GM12873 (cell line): ENCODE measurements at regions not wholly inside any gene's neighbourhood (a gene's known extent, or its start where the extent isn't known, plus 50 kb on each side); places are given as distances from the start of the nearest gene placed in this dataset.

ENCODE experiments used
- CTCF ChIP-seq: IDR thresholded peaks from 2 replicates; pipeline ENCODE4 v1.5.1; 2012; ENCODE audit warnings: low read depth, mild to moderate bottlenecking, moderate library complexity, low read length, control low read depth; ENCODE audit not compliant: insufficient read depth; ENCODE audit errors: missing control alignments

DNA sequence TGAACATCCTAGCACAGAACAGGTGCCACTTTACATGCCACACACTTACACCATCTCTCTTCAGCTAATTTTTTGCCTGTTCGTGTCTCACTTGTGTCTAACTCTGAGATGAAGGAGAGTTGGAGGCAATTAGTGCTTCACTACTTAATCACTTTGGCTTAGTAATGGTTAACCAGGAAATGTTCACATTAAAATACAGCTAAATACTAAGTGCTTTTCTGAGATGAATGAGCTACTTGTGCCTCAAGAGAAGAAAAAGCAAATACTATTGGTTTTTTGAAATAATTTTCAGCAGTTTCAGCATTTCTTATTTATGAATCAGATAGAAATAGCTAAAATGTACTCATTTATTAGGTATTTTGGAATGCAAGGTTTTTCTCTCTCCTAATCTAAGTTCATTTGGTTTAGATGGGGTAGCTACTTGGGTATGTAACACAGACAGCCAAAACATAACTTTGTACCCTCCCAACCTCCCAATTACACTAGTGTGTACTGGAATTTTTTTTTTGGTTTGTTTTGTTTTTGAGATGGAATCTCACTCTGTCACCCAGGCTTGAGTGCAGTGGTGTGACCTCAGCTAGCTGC, 1474.1 kb upstream of the SEL1L start:
- no peak for TF ChIP-seq CTCF

DNA sequence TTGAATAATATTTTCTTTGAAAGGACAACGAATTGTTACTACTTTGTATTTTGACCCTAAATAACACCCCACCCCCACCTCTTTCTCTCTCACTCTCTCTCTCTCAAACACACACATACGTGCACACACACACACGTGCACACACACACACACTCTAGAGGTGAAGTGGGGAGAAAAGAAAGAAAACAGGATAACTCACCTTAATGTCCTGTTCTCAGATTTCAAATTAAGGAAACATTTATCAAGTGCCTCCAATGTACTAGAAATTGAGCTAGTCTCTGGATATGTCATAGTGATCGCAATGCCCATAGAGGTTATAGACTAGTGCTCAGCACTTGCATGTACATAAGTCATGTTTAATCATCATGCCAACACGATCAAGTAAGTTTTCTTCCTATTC, 1483.6 kb upstream of the SEL1L start:
- TF ChIP-seq CTCF = no peak

- TF ChIP-seq CTCF = no peak
These were observed 1486.2 kb upstream of the SEL1L start for GRCh38 chr14:83019744-83020414.

DNA sequence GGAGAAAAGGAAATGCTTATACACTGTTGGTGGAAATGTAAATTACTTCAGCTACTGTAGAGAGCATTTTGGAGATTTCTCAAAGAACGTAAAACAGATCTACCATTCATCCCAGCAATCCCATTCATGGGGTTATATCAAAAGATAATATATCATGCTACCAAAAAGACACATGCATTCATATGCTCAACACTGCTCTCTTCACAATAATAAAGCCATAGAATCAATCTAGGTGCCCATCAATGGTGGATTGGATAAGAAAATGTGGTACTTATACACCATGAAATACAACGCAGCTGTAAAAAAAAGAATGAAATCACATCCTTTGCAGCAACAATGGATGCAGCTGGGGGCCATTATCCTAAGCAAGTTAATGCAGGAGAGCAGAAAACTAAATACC, 1487.7 kb upstream of the SEL1L start:
- no peak for TF ChIP-seq CTCF

GRCh38 chr14:83023369-83023768, 1489.7 kb upstream of the SEL1L start:
- TF ChIP-seq CTCF = no peak

DNA sequence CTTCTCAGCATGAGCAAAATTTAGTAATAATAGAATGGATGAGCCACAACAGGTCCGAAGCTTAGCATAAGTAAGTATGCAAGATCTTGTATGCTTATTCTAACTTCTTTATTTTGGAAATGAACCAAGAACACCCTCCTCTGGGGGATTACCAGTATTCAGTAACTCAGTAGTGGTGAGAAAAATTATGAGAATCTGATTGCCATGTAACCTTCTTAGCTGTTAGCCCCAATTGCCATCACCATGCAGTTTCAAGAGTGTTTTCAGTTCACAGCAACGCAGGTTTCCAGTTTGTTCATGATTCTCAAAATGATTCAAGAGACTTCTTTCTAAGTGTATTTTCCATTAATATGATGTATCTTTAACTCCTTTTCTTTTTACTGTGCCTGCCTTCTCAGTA, 1507.6 kb upstream of the SEL1L start:
- no peak for TF ChIP-seq CTCF

DNA sequence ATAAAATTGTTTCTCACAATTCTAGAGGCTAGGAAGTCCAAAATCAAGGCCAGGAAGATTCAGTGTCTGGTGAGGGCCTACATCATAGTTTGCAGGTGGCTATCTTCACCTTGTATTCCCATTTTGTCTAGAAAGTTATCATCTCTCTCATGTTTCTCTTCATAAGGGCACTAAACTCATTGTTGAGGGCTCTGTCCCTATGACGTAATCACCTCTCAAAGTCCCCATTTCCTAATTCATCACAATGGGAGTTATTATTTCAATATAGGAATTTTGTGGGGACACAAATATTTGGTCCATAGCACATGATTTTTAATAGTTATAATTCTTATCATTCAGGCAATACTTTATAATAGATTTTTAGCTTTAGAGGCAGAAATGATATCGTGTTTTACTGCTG, 1509.2 kb upstream of the SEL1L start:
- TF ChIP-seq CTCF = no peak
